Fibroblast of peridontal ligament (primary cell): ENCODE measurements at regions not wholly inside any gene's neighbourhood (a gene's known extent, or its start where the extent isn't known, plus 50 kb on each side); places are given as distances from the start of the nearest gene placed in this dataset.
"Not testable (repeated sequence)": the region's sequence is repeated elsewhere in the genome, so short reads cannot be mapped to it uniquely, and the experiment has no call there.

Source experiments
- DNase-seq: peaks from one replicate; pipeline ENCODE4 v3.0.0-alpha.2; 2010; ENCODE audit errors: extremely low read depth

GRCh38 chr5:83404182-83404716, 67.3 kb upstream of the VCAN start:
- DNase-seq = no peak

- no peak for DNase-seq
These were observed 65.9 kb upstream of the VCAN start for GRCh38 chr5:83405662-83406061.

GRCh38 chr5:83406906-83407305, 64.6 kb upstream of the VCAN start:
- no peak for DNase-seq

GRCh38 chr5:83407931-83408330, 63.6 kb upstream of the VCAN start:
- no peak for DNase-seq

- DNase-seq = no peak
These were observed 62.8 kb upstream of the VCAN start for GRCh38 chr5:83408719-83409118.

- not testable (repeated sequence) for DNase-seq
These were observed 61.8 kb upstream of the VCAN start for GRCh38 chr5:83409776-83410175.

GRCh38 chr5:83410319-83410718, 61.2 kb upstream of the VCAN start:
- DNase-seq = not testable (repeated sequence)

GRCh38 chr5:83414601-83415000, 56.9 kb upstream of the VCAN start:
- DNase-seq = peak; percentile 56

- no peak for DNase-seq
These were observed 53.7 kb upstream of the VCAN start for GRCh38 chr5:83417884-83418283.

- DNase-seq = no peak
These were observed 52.9 kb upstream of the VCAN start for GRCh38 chr5:83418356-83419321.
